Stomach smooth muscle (tissue), 2 donors: ENCODE measurements at regions not wholly inside any gene's neighbourhood (a gene's known extent, or its start where the extent isn't known, plus 50 kb on each side); places are given as distances from the start of the nearest gene placed in this dataset.

Source experiments
- H3K27ac ChIP-seq: one replicate; pipeline ENCODE4 v1.7.0; 2013; ENCODE audit warnings: mild to moderate bottlenecking, low read length, inconsistent platforms
- H3K27me3 ChIP-seq, 2 donors: one replicate each; pipeline ENCODE4 v1.7.0; 2013; ENCODE audit warnings: low read length in 2 of 2; ENCODE audit not compliant: insufficient read depth in 2 of 2, control insufficient read depth in 1 of 2
- H3K36me3 ChIP-seq, 2 donors: one replicate each; pipeline ENCODE4 v1.7.0; 2013; ENCODE audit warnings: low read length in 2 of 2; ENCODE audit not compliant: control insufficient read depth in 2 of 2, insufficient read depth in 2 of 2
- H3K4me1 ChIP-seq: one replicate; pipeline ENCODE4 v1.7.0; 2013; ENCODE audit warnings: low read length; ENCODE audit not compliant: control insufficient read depth, insufficient read depth
- H3K4me3 ChIP-seq, 2 donors: one replicate each; pipeline ENCODE4 v1.7.0; 2013; ENCODE audit warnings: low read length in 2 of 2
- H3K9ac ChIP-seq, 2 donors: one replicate each; pipeline ENCODE4 v1.7.0; 2013; ENCODE audit warnings: low read length in 2 of 2, mild to moderate bottlenecking in 1 of 2
- H3K9me3 ChIP-seq, 2 donors: one replicate each; pipeline ENCODE4 v1.7.0; 2013; ENCODE audit warnings: low read length in 2 of 2; ENCODE audit not compliant: control insufficient read depth in 2 of 2
- donor health status: healthy.
- donor health status: Pancreatic carcinoma.

- Histone ChIP-seq H3K9ac (no peak overlapping the region), H3K27me3 (no peaks in the 10 kb centered on the region), H3K36me3 (no peaks in the 10 kb centered on the region), H3K4me3 (no peak overlapping the region), H3K4me1 (no peaks in the 10 kb centered on the region), H3K27ac (no peak overlapping the region), H3K9me3 (no peaks in the 10 kb centered on the region)
Measured at GRCh38 chr18:68494802-68495581, 219.9 kb downstream of the TMX3 start.

- H3K9me3 ChIP-seq: no peaks in the 10 kb centered on the region
- H3K36me3 ChIP-seq: no peaks in the 10 kb centered on the region
Measured at GRCh38 chr18:68489013-68489792, 225.7 kb downstream of the TMX3 start.

GRCh38 chr18:68484241-68484640, 230.7 kb downstream of the TMX3 start:
- Histone ChIP-seq H3K27ac (no peak overlapping the region), H3K9ac (no peak overlapping the region), H3K4me3 (no peak overlapping the region), H3K27me3 (no peaks in the 10 kb centered on the region), H3K4me1 (no peaks in the 10 kb centered on the region), H3K9me3 (no peaks in the 10 kb centered on the region), H3K36me3 (no peaks in the 10 kb centered on the region)

More at GRCh38 chr18:68489013-68489792, 225.7 kb downstream of the TMX3 start:
- no peak overlapping the region for H3K9ac ChIP-seq
- H3K4me3 ChIP-seq: no peak overlapping the region
- H3K27ac ChIP-seq: no peak overlapping the region
- no peaks in the 10 kb centered on the region for H3K27me3 ChIP-seq
- H3K4me1 ChIP-seq: no peaks in the 10 kb centered on the region

- H3K4me3 ChIP-seq: no peak overlapping the region
- H3K27me3 ChIP-seq: no peaks in the 10 kb centered on the region
- no peak overlapping the region for H3K27ac ChIP-seq
- H3K9me3 ChIP-seq: no peaks in the 10 kb centered on the region
- no peaks in the 10 kb centered on the region for H3K36me3 ChIP-seq
- H3K9ac ChIP-seq: no peak overlapping the region
- H3K4me1 ChIP-seq: no peaks in the 10 kb centered on the region
Measured at GRCh38 chr18:68482815-68483214, 232.1 kb downstream of the TMX3 start.

- Histone ChIP-seq H3K27ac (no peak overlapping the region), H3K27me3 (no peaks in the 10 kb centered on the region), H3K36me3 (no peaks in the 10 kb centered on the region), H3K9ac (no peak overlapping the region), H3K4me3 (no peak overlapping the region), H3K9me3 (no peaks in the 10 kb centered on the region), H3K4me1 (no peaks in the 10 kb centered on the region)
Measured at GRCh38 chr18:68480196-68480595, 234.7 kb downstream of the TMX3 start.

- no peak overlapping the region for H3K27ac ChIP-seq
- H3K9ac ChIP-seq: no peak overlapping the region
- no peaks in the 10 kb centered on the region for H3K36me3 ChIP-seq
- no peak overlapping the region for H3K4me3 ChIP-seq
- H3K9me3 ChIP-seq: no peaks in the 10 kb centered on the region
- H3K27me3 ChIP-seq: no peaks in the 10 kb centered on the region
- H3K4me1 ChIP-seq: no peaks in the 10 kb centered on the region
Measured at GRCh38 chr18:68478246-68478645, 236.7 kb downstream of the TMX3 start.

- H3K27me3 ChIP-seq: no peaks in the 10 kb centered on the region
- no peaks in the 10 kb centered on the region for H3K9me3 ChIP-seq
- no peaks in the 10 kb centered on the region for H3K36me3 ChIP-seq
- H3K4me1 ChIP-seq: no peaks in the 10 kb centered on the region
- no peak overlapping the region for H3K27ac ChIP-seq
- no peak overlapping the region for H3K4me3 ChIP-seq
- H3K9ac ChIP-seq: no peak overlapping the region
Measured at GRCh38 chr18:68475883-68476282, 239.0 kb downstream of the TMX3 start.

GRCh38 chr18:68472701-68473295, 242.1 kb downstream of the TMX3 start:
- Histone ChIP-seq H3K9me3 (no peaks in the 10 kb centered on the region), H3K4me1 (no peaks in the 10 kb centered on the region), H3K36me3 (no peaks in the 10 kb centered on the region), H3K4me3 (no peak overlapping the region), H3K27ac (no peak overlapping the region), H3K27me3 (no peaks in the 10 kb centered on the region), H3K9ac (no peak overlapping the region)

- no peaks in the 10 kb centered on the region for H3K36me3 ChIP-seq
- no peak overlapping the region for H3K27ac ChIP-seq
- no peak overlapping the region for H3K9ac ChIP-seq
- H3K27me3 ChIP-seq: no peaks in the 10 kb centered on the region
- H3K4me3 ChIP-seq: no peak overlapping the region
- H3K4me1 ChIP-seq: no peaks in the 10 kb centered on the region
- H3K9me3 ChIP-seq: no peaks in the 10 kb centered on the region
Measured at GRCh38 chr18:68469049-68469625, 245.8 kb downstream of the TMX3 start.

- no peak overlapping the region for H3K27ac ChIP-seq
Measured at GRCh38 chr18:68467957-68468356, 247.0 kb downstream of the TMX3 start.

More at GRCh38 chr18:68467957-68468356, 247.0 kb downstream of the TMX3 start:
- no peak overlapping the region for H3K9ac ChIP-seq
- no peaks in the 10 kb centered on the region for H3K36me3 ChIP-seq
- no peak overlapping the region for H3K4me3 ChIP-seq
- H3K27me3 ChIP-seq: no peaks in the 10 kb centered on the region
- H3K4me1 ChIP-seq: no peaks in the 10 kb centered on the region
- no peaks in the 10 kb centered on the region for H3K9me3 ChIP-seq
